HL-60 (cell line): ENCODE measurements at regions not wholly inside any gene's neighbourhood (a gene's known extent, or its start where the extent isn't known, plus 50 kb on each side); places are given as distances from the start of the nearest gene placed in this dataset.

ENCODE experiments used
- DNase-seq, 2 experiments: peaks; one replicate each; pipeline ENCODE4 v3.0.0-alpha.2; 2010 to 2020; ENCODE audit warnings: low read depth in 1 of 2, low spot score in 1 of 2
- H3K27ac ChIP-seq: fragments of 250-450 bp; sonication (Bioruptor Pico); replicated peaks from 2 replicates; pipeline ENCODE4 v1.5.1; 2020; ENCODE audit warnings: mild to moderate bottlenecking, moderate library complexity
- H3K27me3 ChIP-seq: fragments of 250-450 bp; sonication (Bioruptor Pico); 2 replicates; pipeline ENCODE4 v1.5.1; 2021; ENCODE audit warnings: mild to moderate bottlenecking, moderate library complexity; ENCODE audit not compliant: insufficient read depth, poor library complexity, severe bottlenecking
- H3K4me3 ChIP-seq: replicated peaks from 2 replicates; pipeline ENCODE4 v1.5.1; 2011; ENCODE audit warnings: mild to moderate bottlenecking, control low read depth, low read length; ENCODE audit not compliant: insufficient read depth
- GABPA ChIP-seq: IDR thresholded peaks from 2 replicates; pipeline ENCODE4 v1.6.1; 2012; ENCODE audit warnings: low read depth
- POLR2AphosphoS5 ChIP-seq: IDR thresholded peaks from 2 replicates; pipeline ENCODE4 v1.6.1; 2012; ENCODE audit warnings: low read depth
- SPI1 ChIP-seq: IDR thresholded peaks from 2 replicates; pipeline ENCODE4 v1.6.1; 2012; ENCODE audit warnings: low read depth, mild to moderate bottlenecking, borderline replicate concordance
- TF ChIP-seq, protein P1 (sequence below): IDR thresholded peaks from one replicate; pipeline ENCODE4 v1.5.1; 2011; ENCODE audit warnings: low read length, control low read depth, inconsistent platforms; ENCODE audit not compliant: insufficient read depth
- TF ChIP-seq, protein P2 (sequence below): IDR thresholded peaks from 2 replicates; pipeline ENCODE4 v1.6.1; 2012; ENCODE audit warnings: low read depth; ENCODE audit not compliant: insufficient replicate concordance

DNA sequence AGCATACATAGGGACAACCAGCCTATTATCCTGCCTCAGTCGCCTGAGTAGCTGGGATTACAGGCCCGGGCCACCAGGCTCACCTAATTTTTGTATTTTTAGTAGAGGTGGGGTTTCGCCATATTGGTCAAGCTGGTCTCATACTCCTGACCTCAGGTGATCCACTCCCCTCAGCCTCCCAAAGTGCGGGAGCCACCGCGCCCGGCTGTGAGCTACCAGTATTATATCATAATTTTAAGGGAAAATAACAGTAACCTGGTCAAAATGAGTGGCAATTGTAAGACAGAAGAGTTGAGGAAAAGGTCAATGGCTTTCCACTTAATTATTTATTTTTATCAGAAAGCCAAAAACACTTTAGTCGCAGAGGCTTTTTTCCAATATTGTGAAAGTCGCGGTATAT is 652.6 kb upstream of the BCHE start:
- no peaks in the 10 kb centered on the region for H3K27me3 ChIP-seq
- TF ChIP-seq SPI1 (no peak), POLR2AphosphoS5 (no peak), GABPA (no peak)
- TF ChIP-seq, protein P1, sequence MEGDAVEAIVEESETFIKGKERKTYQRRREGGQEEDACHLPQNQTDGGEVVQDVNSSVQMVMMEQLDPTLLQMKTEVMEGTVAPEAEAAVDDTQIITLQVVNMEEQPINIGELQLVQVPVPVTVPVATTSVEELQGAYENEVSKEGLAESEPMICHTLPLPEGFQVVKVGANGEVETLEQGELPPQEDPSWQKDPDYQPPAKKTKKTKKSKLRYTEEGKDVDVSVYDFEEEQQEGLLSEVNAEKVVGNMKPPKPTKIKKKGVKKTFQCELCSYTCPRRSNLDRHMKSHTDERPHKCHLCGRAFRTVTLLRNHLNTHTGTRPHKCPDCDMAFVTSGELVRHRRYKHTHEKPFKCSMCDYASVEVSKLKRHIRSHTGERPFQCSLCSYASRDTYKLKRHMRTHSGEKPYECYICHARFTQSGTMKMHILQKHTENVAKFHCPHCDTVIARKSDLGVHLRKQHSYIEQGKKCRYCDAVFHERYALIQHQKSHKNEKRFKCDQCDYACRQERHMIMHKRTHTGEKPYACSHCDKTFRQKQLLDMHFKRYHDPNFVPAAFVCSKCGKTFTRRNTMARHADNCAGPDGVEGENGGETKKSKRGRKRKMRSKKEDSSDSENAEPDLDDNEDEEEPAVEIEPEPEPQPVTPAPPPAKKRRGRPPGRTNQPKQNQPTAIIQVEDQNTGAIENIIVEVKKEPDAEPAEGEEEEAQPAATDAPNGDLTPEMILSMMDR = no peak
- TF ChIP-seq, protein P2, sequence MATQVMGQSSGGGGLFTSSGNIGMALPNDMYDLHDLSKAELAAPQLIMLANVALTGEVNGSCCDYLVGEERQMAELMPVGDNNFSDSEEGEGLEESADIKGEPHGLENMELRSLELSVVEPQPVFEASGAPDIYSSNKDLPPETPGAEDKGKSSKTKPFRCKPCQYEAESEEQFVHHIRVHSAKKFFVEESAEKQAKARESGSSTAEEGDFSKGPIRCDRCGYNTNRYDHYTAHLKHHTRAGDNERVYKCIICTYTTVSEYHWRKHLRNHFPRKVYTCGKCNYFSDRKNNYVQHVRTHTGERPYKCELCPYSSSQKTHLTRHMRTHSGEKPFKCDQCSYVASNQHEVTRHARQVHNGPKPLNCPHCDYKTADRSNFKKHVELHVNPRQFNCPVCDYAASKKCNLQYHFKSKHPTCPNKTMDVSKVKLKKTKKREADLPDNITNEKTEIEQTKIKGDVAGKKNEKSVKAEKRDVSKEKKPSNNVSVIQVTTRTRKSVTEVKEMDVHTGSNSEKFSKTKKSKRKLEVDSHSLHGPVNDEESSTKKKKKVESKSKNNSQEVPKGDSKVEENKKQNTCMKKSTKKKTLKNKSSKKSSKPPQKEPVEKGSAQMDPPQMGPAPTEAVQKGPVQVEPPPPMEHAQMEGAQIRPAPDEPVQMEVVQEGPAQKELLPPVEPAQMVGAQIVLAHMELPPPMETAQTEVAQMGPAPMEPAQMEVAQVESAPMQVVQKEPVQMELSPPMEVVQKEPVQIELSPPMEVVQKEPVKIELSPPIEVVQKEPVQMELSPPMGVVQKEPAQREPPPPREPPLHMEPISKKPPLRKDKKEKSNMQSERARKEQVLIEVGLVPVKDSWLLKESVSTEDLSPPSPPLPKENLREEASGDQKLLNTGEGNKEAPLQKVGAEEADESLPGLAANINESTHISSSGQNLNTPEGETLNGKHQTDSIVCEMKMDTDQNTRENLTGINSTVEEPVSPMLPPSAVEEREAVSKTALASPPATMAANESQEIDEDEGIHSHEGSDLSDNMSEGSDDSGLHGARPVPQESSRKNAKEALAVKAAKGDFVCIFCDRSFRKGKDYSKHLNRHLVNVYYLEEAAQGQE = no peak
- no peak for DNase-seq
- no peak overlapping the region for H3K4me3 ChIP-seq
- H3K27ac ChIP-seq = no peak overlapping the region

DNA sequence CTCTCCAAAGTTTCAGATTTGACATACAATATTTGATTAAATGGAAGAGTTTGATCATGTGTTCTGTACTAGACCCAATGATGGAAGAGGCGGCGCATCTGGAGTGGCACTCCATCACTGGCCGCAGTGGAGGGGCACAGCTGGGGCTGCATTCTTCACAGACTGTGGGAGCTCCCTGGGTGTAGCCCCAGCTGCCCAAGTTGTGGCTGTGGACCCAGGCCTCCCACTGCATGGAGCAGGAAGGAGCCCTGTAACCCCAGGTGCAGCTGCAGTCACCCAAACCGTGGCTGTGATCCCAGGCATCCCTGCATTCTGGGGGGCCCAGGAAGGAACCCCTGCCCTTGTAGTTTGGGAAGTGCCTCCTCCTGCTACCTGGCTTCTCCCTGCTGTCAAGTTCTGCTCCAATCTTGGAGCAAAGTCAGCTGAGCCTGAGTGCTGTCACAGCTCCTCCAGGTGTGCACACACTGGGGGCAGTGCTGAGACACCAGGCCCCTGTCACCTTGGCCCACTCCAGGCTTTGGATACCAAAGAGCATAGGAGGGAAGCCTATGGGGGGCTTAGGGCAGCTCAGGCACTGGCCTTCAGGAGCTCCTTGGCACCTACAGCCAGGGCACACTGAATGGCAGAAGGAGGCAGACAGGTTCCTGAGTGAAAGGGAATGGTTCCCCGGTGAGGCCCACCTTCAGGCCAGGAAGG is 651.9 kb upstream of the BCHE start:
- Histone ChIP-seq H3K27ac (no peak overlapping the region), H3K4me3 (no peak overlapping the region), H3K27me3 (no peaks in the 10 kb centered on the region)
- TF ChIP-seq, protein P2 = no peak
- TF ChIP-seq, protein P1 = no peak
- no peak for TF ChIP-seq SPI1
- TF ChIP-seq POLR2AphosphoS5 = no peak
- no peak for TF ChIP-seq GABPA
- no peak for DNase-seq

DNA sequence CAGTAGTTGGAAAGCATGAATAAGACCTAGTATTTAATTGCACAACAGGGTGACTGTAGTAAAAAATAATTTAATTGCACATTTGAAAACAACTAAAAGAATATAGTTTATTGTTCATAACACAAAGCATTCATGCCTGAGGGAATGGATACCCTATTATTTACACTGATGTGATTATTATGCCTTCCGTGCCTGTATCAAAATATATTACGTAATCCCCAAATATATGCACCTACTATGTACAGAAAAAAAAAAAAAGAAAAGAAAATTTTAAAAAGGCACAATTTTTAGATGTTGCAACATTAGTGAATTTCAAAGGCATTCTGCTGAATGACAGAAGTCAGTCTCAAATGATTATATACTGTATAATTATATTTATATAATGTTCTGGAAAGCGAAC is 647.2 kb upstream of the BCHE start:
- no peaks in the 10 kb centered on the region for H3K27me3 ChIP-seq
- H3K27ac ChIP-seq = no peak overlapping the region
- H3K4me3 ChIP-seq = no peak overlapping the region
- TF ChIP-seq SPI1 (no peak), POLR2AphosphoS5 (no peak), GABPA (no peak)
- TF ChIP-seq, protein P1 = no peak
- TF ChIP-seq, protein P2 = no peak
- DNase-seq = no peak
